HCT116 (cell line): ENCODE measurements at regions not wholly inside any gene's neighbourhood (a gene's known extent, or its start where the extent isn't known, plus 50 kb on each side); places are given as distances from the start of the nearest gene placed in this dataset.

Experiments used
- ATAC-seq: fragments of 200-7000 bp; cut with Tn5 transposase; 2 replicates; pipeline ENCODE4 v1.9.1; 2020; ENCODE audit warnings: mild to moderate bottlenecking, moderate library complexity
- BruUV-seq: library from RNA; stranded (reverse); fragments of 400-500 nt; replicated peaks from 2 replicates; lab custom pipeline; 2021; lab: Mats Ljungman, UMichigan
- CTCF ChIA-PET: fragments of 300-600 bp; sonication (Branson Sonifier 250); formaldehyde crosslinking; loops from one replicate; lab custom pipeline; 2021; ENCODE audit warnings: antibody characterized with exemption; lab: Charles Lee
- POLR2A ChIA-PET: fragments of 300-600, 350-600 bp; sonication (Branson Sonifier 250); formaldehyde crosslinking; loops from one replicate; lab custom pipeline; 2021; ENCODE audit warnings: antibody characterized with exemption; lab: Charles Lee
- RAD21 ChIA-PET, 2 experiments: fragments of 300-600 bp; sonication (Branson Sonifier 250); formaldehyde crosslinking; loops; one replicate each; lab custom pipeline; 2023; ENCODE audit warnings: low total read pairs in 2 of 2; ENCODE audit not compliant: uncharacterized antibody in 2 of 2, unreplicated experiment in 2 of 2, low non-redundant PET in 1 of 2; lab: Charles Lee
- DNase-seq: peaks from one replicate; pipeline ENCODE4 v3.0.0-alpha.2; 2010; ENCODE audit warnings: low read depth, low spot score
- H2AFZ ChIP-seq: fragments of 200-600 bp; shearing (Covaris generic), sonication (generic); 2 replicates; pipeline ENCODE4 v1.6.1; 2017; ENCODE audit warnings: low read depth, mixed run types, mixed read lengths, antibody characterized with exemption, low read length; ENCODE audit not compliant: poor library complexity, severe bottlenecking
- H3K27ac ChIP-seq: 2 replicates; pipeline ENCODE4 v1.5.1; 2012; ENCODE audit warnings: low read depth, low read length
- H3K27me3 ChIP-seq: fragments of 200-600 bp; sonication (generic); 2 replicates; pipeline ENCODE4 v1.6.1; 2016; ENCODE audit warnings: mixed run types, low read length, mixed read lengths; ENCODE audit not compliant: insufficient read depth
- H3K36me3 ChIP-seq, 2 experiments: fragments of 200-500 bp in 1 of 2; fragments of 200-600 bp in 1 of 2; sonication (Bioruptor generic) in 1 of 2; sonication (generic) in 1 of 2; 2 replicates each; pipeline versions ENCODE4 v1.5.1 to v1.6.1; 2014 to 2016; ENCODE audit warnings: low read length in 2 of 2, inconsistent platforms in 1 of 2, mixed read lengths in 1 of 2, mixed run types in 1 of 2; ENCODE audit not compliant: insufficient read depth in 2 of 2, control insufficient read depth in 1 of 2
- H3K4me1 ChIP-seq, 2 experiments: fragments of 200-600 bp in 1 of 2; sonication (generic) in 1 of 2; 2 replicates each; pipeline versions ENCODE4 v1.5.1 to v1.6.1; 2012 to 2017; ENCODE audit warnings: low read length in 2 of 2, inconsistent platforms in 1 of 2, mild to moderate bottlenecking in 1 of 2, mixed read lengths in 1 of 2, mixed run types in 1 of 2, moderate library complexity in 1 of 2; ENCODE audit not compliant: insufficient read depth in 2 of 2, control insufficient read depth in 1 of 2
- H3K4me2 ChIP-seq: fragments of 200-600 bp; sonication (generic); 2 replicates; pipeline ENCODE4 v1.6.1; 2017; ENCODE audit warnings: mixed run types, low read length, mixed read lengths
- H3K4me3 ChIP-seq, 2 experiments: fragments of 200-600 bp in 1 of 2; sonication (generic) in 1 of 2; replicated peaks in 1 of 2; 2 replicates each; pipeline ENCODE4 v1.5.1; 2011 to 2016; ENCODE audit warnings: low read length in 2 of 2, control low read depth in 1 of 2, low read depth in 1 of 2, mild to moderate bottlenecking in 1 of 2, mixed read lengths in 1 of 2, mixed run types in 1 of 2
- H3K79me2 ChIP-seq: fragments of 200-600 bp; sonication (generic); 2 replicates; pipeline ENCODE4 v1.6.1; 2017; ENCODE audit warnings: mild to moderate bottlenecking, mixed run types, low read length, moderate library complexity, mixed read lengths; ENCODE audit not compliant: insufficient read depth
- H3K9ac ChIP-seq: fragments of 200-600 bp; sonication (generic); 2 replicates; pipeline ENCODE4 v1.6.1; 2016; ENCODE audit warnings: low read length, mixed read lengths
- H3K9me2 ChIP-seq: fragments of 200-600 bp; sonication (generic), shearing (Covaris generic); 2 replicates; pipeline ENCODE4 v1.6.1; 2017; ENCODE audit warnings: mixed run types, mild to moderate bottlenecking, moderate library complexity; ENCODE audit not compliant: insufficient read depth
- H3K9me3 ChIP-seq, 2 experiments: fragments of 200-500 bp in 1 of 2; fragments of 200-600 bp in 1 of 2; sonication (Bioruptor generic) in 1 of 2; sonication (generic) in 1 of 2; 2 replicates each; pipeline ENCODE4 v1.6.1; 2014 to 2017; ENCODE audit warnings: low read length in 2 of 2, mixed read lengths in 2 of 2, inconsistent platforms in 1 of 2, low read depth in 1 of 2, mild to moderate bottlenecking in 1 of 2, mixed run types in 1 of 2, moderate library complexity in 1 of 2; ENCODE audit not compliant: control insufficient read depth in 1 of 2, insufficient read depth in 1 of 2
- H4K20me1 ChIP-seq: fragments of 200-600 bp; sonication (generic), shearing (Covaris generic); 2 replicates; pipeline ENCODE4 v1.6.1; 2017; ENCODE audit warnings: mixed run types, mild to moderate bottlenecking, moderate library complexity; ENCODE audit not compliant: insufficient read depth
- CBX3 ChIP-seq: IDR thresholded peaks from 2 replicates; pipeline ENCODE4 v1.6.1; 2012; ENCODE audit warnings: low read depth
- CEBPB ChIP-seq: IDR thresholded peaks from 2 replicates; pipeline ENCODE4 v1.6.1; 2012; ENCODE audit warnings: low read depth
- EGR1 ChIP-seq: IDR thresholded peaks from 2 replicates; pipeline ENCODE4 v1.6.1; 2012; ENCODE audit warnings: low read depth
- EZH2 ChIP-seq: fragments of 200-600 bp; sonication (generic); IDR thresholded peaks from 2 replicates; pipeline ENCODE4 v1.6.1; 2017; ENCODE audit warnings: antibody characterized with exemption, mixed run types
- EZH2phosphoT487 ChIP-seq: fragments of 200-600 bp; IDR thresholded peaks from 2 replicates; pipeline ENCODE4 v1.6.1; 2018; ENCODE audit warnings: antibody characterized with exemption, borderline replicate concordance
- FOSL1 ChIP-seq: IDR thresholded peaks from 2 replicates; pipeline ENCODE4 v1.6.1; 2012; ENCODE audit warnings: low read depth
- JUND ChIP-seq: IDR thresholded peaks from 2 replicates; pipeline ENCODE4 v1.6.1; 2012
- POLR2A ChIP-seq: IDR thresholded peaks from 2 replicates; pipeline ENCODE4 v1.7.0; 2011; ENCODE audit warnings: borderline replicate concordance; ENCODE audit not compliant: insufficient read depth, insufficient read length; ENCODE audit errors: extremely low read depth
- POLR2AphosphoS5 ChIP-seq: IDR thresholded peaks from 2 replicates; pipeline ENCODE4 v1.6.1; 2011; ENCODE audit warnings: mild to moderate bottlenecking, low read depth, low read length, moderate library complexity
- SIN3A ChIP-seq: IDR thresholded peaks from 2 replicates; pipeline ENCODE4 v1.6.1; 2012; ENCODE audit warnings: low read depth
- TCF7L2 ChIP-seq: IDR thresholded peaks from 2 replicates; pipeline ENCODE4 v1.7.0; 2011; ENCODE audit warnings: borderline replicate concordance, inconsistent platforms; ENCODE audit not compliant: insufficient read depth, insufficient read length; ENCODE audit errors: extremely low read depth
- YY1 ChIP-seq: IDR thresholded peaks from 2 replicates; pipeline ENCODE4 v1.6.1; 2011; ENCODE audit warnings: low read length, low read depth, moderate library complexity, mild to moderate bottlenecking; ENCODE audit not compliant: insufficient replicate concordance; ENCODE audit errors: extremely low read depth
- ZNF274 ChIP-seq: fragments of 200-500 bp; sonication (Bioruptor generic); IDR thresholded peaks from 2 replicates; pipeline ENCODE4 v1.6.1; 2014; ENCODE audit warnings: mild to moderate bottlenecking, low read depth, low read length, inconsistent platforms
- intact Hi-C: fragments of 100-400 bp; cut with micrococcal nuclease; formaldehyde crosslinking; loops from 2 replicates; pipeline ENCODE4 v1.10.0; 2022
- TF ChIP-seq, protein P1 (sequence below): IDR thresholded peaks from 2 replicates; pipeline ENCODE4 v1.6.1; 2011; ENCODE audit warnings: mild to moderate bottlenecking, low read length, moderate library complexity; ENCODE audit not compliant: insufficient replicate concordance; ENCODE audit errors: extremely low read depth

DNA sequence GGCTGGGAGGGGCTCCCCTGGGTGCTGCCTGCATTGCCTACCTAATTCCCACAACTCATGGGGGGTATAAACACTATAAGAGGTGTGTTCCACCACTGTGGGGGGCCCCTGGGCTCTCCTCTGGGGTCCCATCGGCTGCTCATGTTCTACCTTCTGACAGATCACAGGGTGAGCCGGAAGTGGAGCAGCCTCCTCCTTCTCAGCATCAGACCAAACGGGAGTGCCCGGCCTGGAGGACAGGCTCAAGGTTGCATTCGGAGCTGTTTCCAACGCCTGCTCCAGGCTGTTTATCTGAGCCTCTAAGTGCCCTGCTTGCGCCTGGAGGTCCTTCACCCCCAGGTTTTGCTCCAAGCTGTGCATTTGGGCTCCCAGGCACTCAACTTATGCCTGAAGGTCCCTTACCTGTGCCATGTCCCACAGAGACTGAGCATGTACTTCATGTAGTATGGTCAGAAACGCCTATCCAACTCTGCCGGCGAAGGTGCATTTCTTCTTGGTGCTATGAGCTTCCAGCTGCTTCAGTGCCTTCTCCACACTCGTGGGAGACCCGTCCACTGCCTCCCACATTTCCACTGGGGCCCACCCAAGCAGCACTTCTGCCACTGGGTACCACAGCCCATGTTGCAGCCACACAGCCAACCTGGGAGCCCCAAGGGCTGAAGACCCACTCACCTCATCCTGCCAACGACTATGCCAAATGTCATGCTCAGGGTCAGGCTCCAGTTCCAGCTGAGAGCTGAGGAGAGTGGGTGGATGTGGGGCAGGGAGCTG lies 232.1 kb downstream of the IGSF11 start:
- H2AFZ ChIP-seq = no peak overlapping the region
- ChIA-PET RAD21 (no interaction called here), POLR2A (no interaction called here)

More for the DNA sequence above, 232.1 kb downstream of the IGSF11 start:
- CTCF ChIA-PET = no interaction called here
- Histone ChIP-seq H3K9me2 (no peaks in the 10 kb centered on the region), H3K9me3 (no peaks in the 10 kb centered on the region), H3K27ac (no peak overlapping the region), H4K20me1 (no peaks in the 10 kb centered on the region), H3K27me3 (no peaks in the 10 kb centered on the region), H3K9ac (no peak overlapping the region), H3K79me2 (peaks cover 71% of the 10 kb centered on the region), H3K4me3 (no peak overlapping the region), H3K4me1 (no peaks in the 10 kb centered on the region), H3K36me3 (peaks cover 5 to 6% of the 10 kb centered on the region in 2 experiments; a peak in 2 of 4 replicates), H3K4me2 (no peak overlapping the region)
- no peak for TF ChIP-seq POLR2AphosphoS5
- no peak for TF ChIP-seq CBX3
- no peak for TF ChIP-seq EZH2
- no peak for TF ChIP-seq EZH2phosphoT487
- no peak for TF ChIP-seq TCF7L2
- TF ChIP-seq SIN3A = no peak
- no peak for TF ChIP-seq YY1
- TF ChIP-seq ZNF274 = no peak
- TF ChIP-seq POLR2A = no peak
- TF ChIP-seq CEBPB = no peak
- no peak for TF ChIP-seq JUND
- TF ChIP-seq FOSL1 = no peak
- no peak for TF ChIP-seq EGR1
- TF ChIP-seq, protein P1, sequence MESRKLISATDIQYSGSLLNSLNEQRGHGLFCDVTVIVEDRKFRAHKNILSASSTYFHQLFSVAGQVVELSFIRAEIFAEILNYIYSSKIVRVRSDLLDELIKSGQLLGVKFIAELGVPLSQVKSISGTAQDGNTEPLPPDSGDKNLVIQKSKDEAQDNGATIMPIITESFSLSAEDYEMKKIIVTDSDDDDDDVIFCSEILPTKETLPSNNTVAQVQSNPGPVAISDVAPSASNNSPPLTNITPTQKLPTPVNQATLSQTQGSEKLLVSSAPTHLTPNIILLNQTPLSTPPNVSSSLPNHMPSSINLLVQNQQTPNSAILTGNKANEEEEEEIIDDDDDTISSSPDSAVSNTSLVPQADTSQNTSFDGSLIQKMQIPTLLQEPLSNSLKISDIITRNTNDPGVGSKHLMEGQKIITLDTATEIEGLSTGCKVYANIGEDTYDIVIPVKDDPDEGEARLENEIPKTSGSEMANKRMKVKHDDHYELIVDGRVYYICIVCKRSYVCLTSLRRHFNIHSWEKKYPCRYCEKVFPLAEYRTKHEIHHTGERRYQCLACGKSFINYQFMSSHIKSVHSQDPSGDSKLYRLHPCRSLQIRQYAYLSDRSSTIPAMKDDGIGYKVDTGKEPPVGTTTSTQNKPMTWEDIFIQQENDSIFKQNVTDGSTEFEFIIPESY = no peak
- no TSS peak for BruUV-seq
- no peak for DNase-seq
- ATAC-seq = no peak
- intact Hi-C loops = no loop called here
